ENCODE measurements at regions not wholly inside any gene's neighbourhood (a gene's known extent, or its start where the extent isn't known, plus 50 kb on each side); places are given as distances from the start of the nearest gene placed in this dataset.

DNA sequence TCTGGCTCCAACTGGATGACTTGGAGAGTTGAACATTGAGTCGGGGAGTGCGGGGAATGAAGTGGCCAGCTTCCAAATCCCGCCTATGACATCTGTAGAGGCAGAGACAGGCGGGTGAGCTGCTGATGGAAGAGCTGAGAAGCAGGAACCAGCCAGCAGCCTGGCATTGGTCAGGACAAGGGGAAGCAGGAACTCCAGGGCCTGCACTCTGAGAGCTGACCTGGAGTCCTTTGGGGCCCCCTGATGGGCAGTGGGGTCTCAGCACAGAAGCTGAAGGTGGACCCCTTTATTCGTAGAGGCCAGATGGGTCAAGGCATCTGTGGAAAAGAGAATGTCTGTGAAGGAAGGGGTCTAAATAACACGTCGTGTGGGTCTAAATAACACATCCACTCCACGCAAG is 57.0 kb downstream of the SEC61G start:
- H3K36me3 ChIP-seq (replicated peaks) = no peaks in the 10 kb centered on the region
- H3K9me3 ChIP-seq = no peaks in the 10 kb centered on the region
- no peak for DNase-seq (ENCODE audit: low spot score in 2 of 2)
- no peak overlapping the region for H3K4me3 ChIP-seq
- H3K27me3 ChIP-seq (ENCODE audit: low read depth) = 0 out of 2 replicates have a peak, but pooled peaks cover 3% of the 10 kb centered on the region
- in situ Hi-C loops (cut with MboI; ENCODE audit: low sequenced_read_pairs) = no loop called here
- H3K4me1 ChIP-seq = no peaks in the 10 kb centered on the region

DNA sequence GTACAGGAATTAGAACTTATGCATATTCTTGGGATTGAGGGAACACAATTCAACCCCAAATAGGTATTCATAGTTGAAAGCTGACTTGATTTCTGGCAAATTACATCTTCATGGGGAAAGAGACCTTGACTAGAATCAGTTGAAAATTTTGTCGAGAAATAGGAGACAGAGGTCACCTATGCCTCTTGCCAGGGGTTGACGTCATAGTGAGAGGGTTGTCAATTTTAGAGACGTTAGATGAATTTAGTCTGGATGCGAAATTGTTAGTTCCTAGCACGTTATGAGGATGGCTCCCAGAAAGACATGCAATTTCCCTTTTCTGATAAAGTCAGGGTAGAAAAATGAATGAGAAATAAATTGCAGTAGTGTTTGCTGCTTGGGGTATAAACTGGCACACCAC is 59.3 kb downstream of the SEC61G start:
- Histone ChIP-seq H3K4me1 (no peaks in the 10 kb centered on the region), H3K4me3 (no peak overlapping the region), H3K27me3 (ENCODE audit: low read depth) (no peaks in the 10 kb centered on the region), H3K9me3 (no peaks in the 10 kb centered on the region), H3K36me3 (replicated peaks) (no peaks in the 10 kb centered on the region)
- no peak for DNase-seq (ENCODE audit: low spot score in 2 of 2)
- in situ Hi-C loops (cut with MboI; ENCODE audit: low sequenced_read_pairs) = no loop called here

DNA sequence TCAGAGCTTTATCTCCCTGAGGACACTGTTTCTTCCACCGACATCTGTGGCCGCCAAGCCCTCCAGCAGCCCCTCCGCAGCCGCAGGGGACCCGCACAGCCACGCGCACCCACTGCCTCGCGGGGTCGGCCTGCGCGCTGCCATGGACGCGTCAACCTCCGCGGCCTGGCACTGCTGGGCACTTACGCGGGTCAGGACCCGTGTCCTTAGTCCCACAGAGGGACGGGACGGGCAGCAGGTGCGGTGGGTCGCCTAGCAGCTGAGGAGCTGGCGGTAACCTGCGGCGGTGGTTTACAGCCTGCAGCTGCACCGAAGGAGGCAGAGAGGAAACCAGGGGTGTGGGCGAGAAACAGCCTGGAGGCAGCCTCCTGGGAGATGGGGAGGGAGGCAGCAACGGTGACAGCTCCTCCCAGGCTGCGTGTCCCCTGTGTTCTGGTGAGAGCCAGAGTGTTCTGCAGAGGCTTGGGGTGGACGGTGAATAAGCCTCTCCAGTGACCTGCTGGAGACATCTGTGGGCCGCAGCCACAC is 61.3 kb downstream of the SEC61G start:
- no peak for DNase-seq (ENCODE audit: low spot score in 2 of 2)
- in situ Hi-C loops (cut with MboI; ENCODE audit: low sequenced_read_pairs) = no loop called here
- no peaks in the 10 kb centered on the region for H3K9me3 ChIP-seq
- no peak overlapping the region for H3K4me3 ChIP-seq
- no peaks in the 10 kb centered on the region for H3K27me3 ChIP-seq (ENCODE audit: low read depth)
- H3K36me3 ChIP-seq (replicated peaks) = no peaks in the 10 kb centered on the region
- no peaks in the 10 kb centered on the region for H3K4me1 ChIP-seq

DNA sequence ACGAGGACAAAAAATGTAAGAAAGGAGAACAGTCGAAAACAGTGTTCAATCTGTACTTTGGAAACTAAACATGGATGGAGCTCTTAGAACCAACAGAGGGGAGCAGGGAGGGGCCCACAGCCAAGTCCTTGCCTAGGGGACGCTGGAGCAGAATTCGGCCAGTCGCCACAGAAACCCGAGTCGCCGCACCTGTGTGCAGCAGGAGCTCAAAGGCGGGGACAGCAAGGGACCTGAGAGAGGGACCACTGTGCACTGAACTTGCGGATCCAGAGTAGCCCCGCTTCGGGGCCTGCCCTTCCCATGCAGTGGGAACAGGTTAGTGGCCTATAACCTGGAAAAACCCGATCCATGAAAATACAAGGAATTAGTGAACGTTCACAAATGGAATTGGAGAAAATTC is 68.1 kb downstream of the SEC61G start:
- in situ Hi-C loops (cut with MboI; ENCODE audit: low sequenced_read_pairs) = no loop called here
- H3K36me3 ChIP-seq (replicated peaks) = no peaks in the 10 kb centered on the region
- no peaks in the 10 kb centered on the region for H3K27me3 ChIP-seq (ENCODE audit: low read depth)
- no peak for DNase-seq (ENCODE audit: low spot score in 2 of 2)
- H3K4me1 ChIP-seq = no peaks in the 10 kb centered on the region
- H3K9me3 ChIP-seq = no peaks in the 10 kb centered on the region
- H3K4me3 ChIP-seq = no peak overlapping the region

DNA sequence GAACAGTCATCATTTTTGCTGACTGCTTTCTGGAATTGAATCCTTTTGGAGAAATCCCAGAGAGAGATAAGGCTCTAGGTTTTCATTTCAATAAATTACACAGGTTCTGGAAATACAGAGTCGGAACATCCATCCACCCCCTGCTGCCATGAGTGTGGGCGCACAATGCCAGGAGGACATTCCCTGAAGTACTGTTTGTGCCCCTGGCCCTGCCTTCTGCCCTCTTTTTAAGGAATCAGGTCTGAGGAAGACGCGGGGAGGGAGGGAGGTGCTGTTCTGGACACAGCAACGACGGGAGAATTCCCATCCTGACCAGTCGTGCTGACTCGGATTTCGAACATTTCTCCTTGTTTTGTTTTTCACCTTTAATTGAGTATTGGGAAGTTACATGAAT is 69.0 kb downstream of the SEC61G start:
- no peak for DNase-seq (ENCODE audit: low spot score in 2 of 2)
- in situ Hi-C loops (cut with MboI; ENCODE audit: low sequenced_read_pairs) = no loop called here
- Histone ChIP-seq H3K9me3 (no peaks in the 10 kb centered on the region), H3K36me3 (replicated peaks) (no peaks in the 10 kb centered on the region), H3K27me3 (ENCODE audit: low read depth) (no peaks in the 10 kb centered on the region), H3K4me1 (no peaks in the 10 kb centered on the region), H3K4me3 (no peak overlapping the region)

DNA sequence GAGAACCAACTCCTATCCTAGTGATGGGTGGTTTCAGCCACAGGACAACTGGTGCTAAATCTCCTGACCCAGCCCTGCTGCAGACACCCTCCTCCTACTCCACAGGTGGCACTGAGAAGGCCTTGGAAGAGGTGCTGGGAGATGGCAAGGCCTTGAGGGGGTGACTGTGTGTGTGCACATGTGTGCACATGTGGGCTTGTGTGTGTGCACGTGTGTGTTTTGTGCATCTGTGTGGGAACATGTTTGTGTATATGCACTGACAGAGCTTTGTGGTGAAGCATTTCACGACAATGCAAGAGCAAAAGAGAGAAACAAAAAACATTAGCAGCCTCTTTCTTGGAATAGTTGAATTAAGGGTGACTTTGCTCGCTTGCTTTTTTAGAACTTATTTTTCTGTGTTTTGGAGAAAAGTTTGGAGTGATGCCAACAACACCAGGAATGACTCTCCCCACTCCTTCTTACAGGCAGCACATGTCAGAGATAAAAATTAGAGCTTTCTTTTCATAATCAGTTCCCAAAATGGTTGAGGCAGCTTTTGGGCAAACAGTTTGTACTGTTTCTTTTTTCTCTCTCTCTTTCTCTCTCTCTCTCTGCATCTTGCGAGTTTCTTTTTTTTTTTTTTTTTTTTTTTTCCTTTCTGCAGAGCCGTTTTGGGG is 69.5 kb downstream of the SEC61G start:
- H3K27me3 ChIP-seq (ENCODE audit: low read depth) = no peaks in the 10 kb centered on the region
- no peak for DNase-seq (ENCODE audit: low spot score in 2 of 2)
- in situ Hi-C loops (cut with MboI; ENCODE audit: low sequenced_read_pairs) = no loop called here
- H3K36me3 ChIP-seq (replicated peaks) = no peaks in the 10 kb centered on the region
- no peaks in the 10 kb centered on the region for H3K9me3 ChIP-seq
- H3K4me1 ChIP-seq = no peaks in the 10 kb centered on the region
- H3K4me3 ChIP-seq = no peak overlapping the region

DNA sequence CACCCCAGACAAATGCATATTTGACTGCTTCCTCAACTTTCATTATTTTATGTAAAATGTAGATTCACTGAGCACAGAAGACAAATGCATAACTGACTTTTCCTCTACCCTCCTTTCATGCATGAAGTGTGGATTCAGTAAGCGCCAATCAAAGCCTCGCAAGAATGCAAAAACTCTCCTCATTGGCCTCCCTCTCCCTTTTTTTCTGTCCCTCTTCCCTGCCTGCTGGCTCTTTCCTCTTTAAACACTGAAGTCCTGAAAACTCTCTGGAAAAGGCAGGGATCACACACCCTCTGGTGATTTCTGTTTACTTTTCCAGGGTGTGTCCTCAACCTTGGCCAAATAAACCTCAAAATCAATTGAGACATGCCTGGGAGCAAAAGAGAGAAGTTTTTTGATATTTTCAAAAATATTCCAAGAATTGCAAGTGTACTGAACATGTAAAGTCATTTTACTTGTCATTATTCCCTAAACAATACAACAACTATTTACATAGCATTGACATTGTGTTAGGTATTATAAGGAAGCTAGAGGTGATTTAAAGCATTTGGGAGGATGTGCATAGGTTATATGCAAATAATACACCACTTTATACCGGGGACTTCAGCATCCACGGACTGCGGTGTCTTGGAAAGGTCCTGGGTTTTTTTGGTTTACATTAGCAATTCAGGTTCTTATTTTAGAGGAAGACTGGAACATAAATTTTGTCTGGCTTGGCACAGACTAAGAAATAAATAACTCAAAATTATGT is 71.4 kb downstream of the SEC61G start:
- no peak for DNase-seq (ENCODE audit: low spot score in 2 of 2)
- no peaks in the 10 kb centered on the region for H3K27me3 ChIP-seq (ENCODE audit: low read depth)
- in situ Hi-C loops (cut with MboI; ENCODE audit: low sequenced_read_pairs) = no loop called here

DNA sequence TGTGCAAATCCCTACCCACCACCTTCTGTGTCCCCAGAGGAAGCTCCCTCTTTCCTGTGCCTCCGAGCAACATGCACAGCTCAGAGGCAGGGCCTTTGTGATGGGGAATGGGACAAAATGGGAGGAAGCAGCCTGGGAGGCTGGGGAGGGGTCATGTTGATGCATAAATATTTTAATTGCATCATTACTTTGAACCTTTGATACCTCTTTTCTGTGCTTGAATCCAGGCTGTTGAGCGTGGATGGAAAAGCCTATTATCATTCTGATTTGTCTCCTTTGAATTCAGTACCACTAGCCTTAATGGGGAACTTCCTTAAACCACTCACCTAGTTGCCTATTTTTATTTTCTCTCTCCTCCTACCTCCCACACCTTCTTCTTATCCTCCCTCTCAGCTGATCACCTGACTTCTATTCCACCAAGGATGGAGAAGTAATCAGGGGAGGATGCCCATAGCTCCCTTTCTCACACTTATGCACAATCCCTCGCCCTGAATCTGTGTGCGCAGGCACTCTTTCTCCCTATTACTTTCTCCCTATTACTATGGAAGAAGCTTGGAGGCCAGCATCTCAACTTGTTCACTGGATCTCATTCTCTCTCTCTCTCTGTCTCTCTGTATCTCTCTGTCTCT is 78.5 kb downstream of the SEC61G start:
- no peaks in the 10 kb centered on the region for H3K4me1 ChIP-seq
- in situ Hi-C loops (cut with MboI; ENCODE audit: low sequenced_read_pairs) = no loop called here
- H3K4me3 ChIP-seq = no peak overlapping the region

More for the DNA sequence above, 71.4 kb downstream of the SEC61G start:
- Histone ChIP-seq H3K36me3 (replicated peaks) (no peaks in the 10 kb centered on the region), H3K4me1 (no peaks in the 10 kb centered on the region), H3K4me3 (no peak overlapping the region), H3K9me3 (no peaks in the 10 kb centered on the region)

DNA sequence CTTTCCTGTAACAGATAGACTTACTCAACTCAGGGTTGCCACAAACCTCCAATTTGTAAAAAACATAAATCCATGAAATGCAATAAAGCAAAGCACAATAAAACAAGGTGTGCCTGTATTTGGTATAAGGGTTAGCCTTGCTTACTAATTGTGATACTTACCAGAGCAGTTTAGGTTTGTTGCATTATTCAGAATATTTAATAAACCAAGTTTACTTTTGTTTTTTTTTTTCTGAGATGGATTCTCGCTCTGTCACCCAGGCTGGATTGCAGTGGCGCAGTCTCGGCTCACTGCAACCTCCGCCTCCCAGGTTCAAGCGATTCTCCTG is 79.6 kb downstream of the SEC61G start:
- in situ Hi-C loops (cut with MboI; ENCODE audit: low sequenced_read_pairs) = no loop called here
- Histone ChIP-seq H3K9me3 (no peaks in the 10 kb centered on the region), H3K36me3 (replicated peaks) (no peaks in the 10 kb centered on the region), H3K4me3 (no peak overlapping the region), H3K27me3 (ENCODE audit: low read depth) (no peaks in the 10 kb centered on the region), H3K4me1 (no peaks in the 10 kb centered on the region)
- DNase-seq (ENCODE audit: low spot score in 2 of 2) = no peak

More for the DNA sequence above, 78.5 kb downstream of the SEC61G start:
- no peak for DNase-seq (ENCODE audit: low spot score in 2 of 2)
- Histone ChIP-seq H3K9me3 (no peaks in the 10 kb centered on the region), H3K36me3 (replicated peaks) (no peaks in the 10 kb centered on the region), H3K27me3 (ENCODE audit: low read depth) (no peaks in the 10 kb centered on the region)

DNA sequence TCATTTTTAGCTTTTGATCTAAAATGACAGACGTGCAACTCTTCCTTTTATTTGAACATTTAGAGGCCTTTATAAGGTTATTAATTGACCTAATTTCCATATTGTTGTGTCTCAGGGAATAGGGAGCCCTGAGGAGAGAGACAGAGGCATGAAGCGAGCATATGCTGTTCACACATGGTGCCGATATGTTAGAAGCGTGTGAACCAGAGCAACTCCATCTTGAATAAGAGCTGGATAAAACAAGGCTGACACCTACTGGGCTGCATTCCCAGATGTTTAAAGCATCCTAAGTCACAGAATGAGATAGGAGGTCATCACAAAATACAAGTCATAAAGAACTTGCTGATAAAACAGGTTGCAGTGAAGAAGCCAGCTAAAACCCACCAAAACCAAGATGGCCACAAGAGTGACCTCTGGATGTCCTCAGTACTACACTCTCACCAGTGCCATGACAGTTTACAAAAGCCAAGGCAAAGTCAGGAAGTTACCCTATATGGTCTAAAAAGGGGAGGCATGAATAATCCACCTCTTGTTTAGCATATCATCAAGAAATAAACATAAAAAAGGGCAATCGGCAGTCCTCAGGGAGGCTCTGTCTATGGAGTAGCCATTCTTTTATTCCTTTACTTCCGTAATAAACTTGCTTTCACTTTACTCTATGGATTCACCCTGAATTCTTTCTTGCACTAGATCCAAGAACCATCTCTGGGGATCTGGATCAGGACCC is 80.1 kb downstream of the SEC61G start:
- no peak for DNase-seq (ENCODE audit: low spot score in 2 of 2)
- no peaks in the 10 kb centered on the region for H3K9me3 ChIP-seq
- H3K36me3 ChIP-seq (replicated peaks) = no peaks in the 10 kb centered on the region
- no peaks in the 10 kb centered on the region for H3K4me1 ChIP-seq
- no peak overlapping the region for H3K4me3 ChIP-seq
- H3K27me3 ChIP-seq (ENCODE audit: low read depth) = no peaks in the 10 kb centered on the region
- in situ Hi-C loops (cut with MboI; ENCODE audit: low sequenced_read_pairs) = no loop called here

DNA sequence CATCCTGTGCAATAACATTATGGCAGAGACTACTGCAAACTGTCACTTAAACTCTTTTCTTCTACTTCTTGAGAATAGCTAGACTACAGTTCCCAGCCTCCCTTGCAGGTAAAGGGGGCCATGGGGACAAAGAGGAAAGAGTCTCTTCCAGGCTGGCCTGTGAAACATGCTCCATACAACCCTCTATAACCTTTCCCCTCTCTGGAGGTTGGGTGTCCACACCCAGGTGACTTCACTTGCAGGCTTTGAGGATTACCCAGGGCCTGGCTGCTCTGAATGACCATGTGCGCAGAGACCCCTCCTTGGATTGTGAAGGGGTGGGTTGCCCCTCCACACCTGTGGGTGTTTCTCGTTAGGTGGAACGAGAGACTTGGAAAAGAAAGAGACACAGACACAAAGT is 84.1 kb downstream of the SEC61G start:
- Histone ChIP-seq H3K4me3 (no peak overlapping the region), H3K4me1 (no peaks in the 10 kb centered on the region), H3K27me3 (ENCODE audit: low read depth) (no peaks in the 10 kb centered on the region), H3K9me3 (no peaks in the 10 kb centered on the region), H3K36me3 (replicated peaks) (no peaks in the 10 kb centered on the region)
- in situ Hi-C loops (cut with MboI; ENCODE audit: low sequenced_read_pairs) = no loop called here
- DNase-seq (ENCODE audit: low spot score in 2 of 2) = no peak

DNA sequence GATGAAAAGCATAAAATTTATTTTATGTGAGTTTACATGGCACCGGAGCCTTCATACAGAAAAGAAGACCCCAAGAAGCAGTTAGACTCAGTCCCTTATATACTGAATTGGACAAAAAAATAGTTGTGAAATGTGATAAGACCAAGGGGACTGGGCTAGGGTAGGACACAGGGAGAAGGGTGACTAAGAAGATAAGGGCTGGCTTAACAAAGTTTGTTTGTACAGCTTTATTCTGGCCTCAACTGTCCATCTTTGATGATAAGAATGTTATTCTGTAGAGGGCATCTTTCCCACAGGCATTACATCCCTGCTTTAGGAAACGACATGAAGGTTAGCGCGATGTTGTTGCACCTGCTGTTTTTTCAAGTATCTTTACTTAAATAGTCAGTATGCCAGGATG is 86.5 kb downstream of the SEC61G start:
- no peak overlapping the region for H3K4me3 ChIP-seq
- in situ Hi-C loops (cut with MboI; ENCODE audit: low sequenced_read_pairs) = no loop called here
- H3K27me3 ChIP-seq (ENCODE audit: low read depth) = no peaks in the 10 kb centered on the region
- DNase-seq (ENCODE audit: low spot score in 2 of 2) = no peak
- H3K36me3 ChIP-seq (replicated peaks) = no peaks in the 10 kb centered on the region
- no peaks in the 10 kb centered on the region for H3K4me1 ChIP-seq
- no peaks in the 10 kb centered on the region for H3K9me3 ChIP-seq

DNA sequence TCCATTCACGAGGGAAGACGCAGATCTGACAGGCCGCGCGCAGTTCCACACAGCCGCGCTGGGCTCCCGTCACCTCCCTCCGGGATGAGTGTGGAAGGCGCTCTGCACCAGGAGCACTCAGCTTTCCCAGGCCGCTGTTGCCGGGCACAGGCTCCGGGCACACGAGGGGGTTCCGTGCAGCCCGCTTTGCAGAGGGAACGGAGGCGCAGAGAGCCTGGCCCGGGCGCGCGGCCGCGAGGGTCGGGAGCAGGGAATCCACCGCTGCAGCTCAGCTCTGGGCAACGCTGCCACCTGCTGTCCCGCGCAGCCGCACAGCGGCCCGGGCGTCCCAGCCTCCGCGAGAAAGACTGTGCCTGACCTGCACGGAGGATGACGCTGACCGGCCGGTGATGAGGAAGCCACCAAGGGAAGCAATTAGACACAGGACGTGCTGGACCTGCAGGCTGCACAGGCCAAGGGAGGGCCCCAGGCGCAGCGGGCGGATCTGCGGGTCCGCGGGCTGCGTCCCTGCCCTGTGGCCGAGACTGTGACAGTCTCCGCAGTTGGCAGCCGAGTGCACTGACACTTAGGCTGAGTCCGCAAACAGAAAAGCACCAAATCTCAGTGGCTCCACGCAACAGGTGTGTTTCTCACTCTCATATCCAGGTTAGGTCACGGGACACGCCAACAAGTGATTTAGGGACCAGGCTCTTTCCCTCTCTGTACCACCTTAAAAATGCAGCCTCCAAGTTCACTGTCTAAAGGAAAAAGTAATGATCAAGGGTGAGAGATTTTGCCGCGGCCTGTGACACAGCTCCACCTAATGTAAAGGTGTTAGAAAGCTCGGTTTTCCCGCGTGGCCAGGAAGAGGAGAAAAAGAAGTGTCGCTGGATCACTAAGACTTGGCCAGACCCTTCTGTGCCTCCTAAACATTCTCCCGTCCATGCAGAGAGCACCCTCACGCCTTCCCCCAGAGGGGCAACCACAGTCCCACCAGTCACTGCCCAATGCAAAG is 94.5 kb downstream of the SEC61G start:
- no peaks in the 10 kb centered on the region for H3K36me3 ChIP-seq (replicated peaks)
- peak in 1 of 2 experiments; percentile 54 for DNase-seq (ENCODE audit: low spot score in 2 of 2)
- 0 out of 2 replicates have a peak, but pooled peaks cover 6% of the 10 kb centered on the region for H3K27me3 ChIP-seq (ENCODE audit: low read depth)
- peak overlapping the region; percentile 8 for H3K4me3 ChIP-seq
- in situ Hi-C loops (cut with MboI; ENCODE audit: low sequenced_read_pairs) = no loop called here
- H3K9me3 ChIP-seq = no peaks in the 10 kb centered on the region
- no peaks in the 10 kb centered on the region for H3K4me1 ChIP-seq
